ENCODE measurements at regions not wholly inside any gene's neighbourhood (a gene's known extent, or its start where the extent isn't known, plus 50 kb on each side); places are given as distances from the start of the nearest gene placed in this dataset.

DNA sequence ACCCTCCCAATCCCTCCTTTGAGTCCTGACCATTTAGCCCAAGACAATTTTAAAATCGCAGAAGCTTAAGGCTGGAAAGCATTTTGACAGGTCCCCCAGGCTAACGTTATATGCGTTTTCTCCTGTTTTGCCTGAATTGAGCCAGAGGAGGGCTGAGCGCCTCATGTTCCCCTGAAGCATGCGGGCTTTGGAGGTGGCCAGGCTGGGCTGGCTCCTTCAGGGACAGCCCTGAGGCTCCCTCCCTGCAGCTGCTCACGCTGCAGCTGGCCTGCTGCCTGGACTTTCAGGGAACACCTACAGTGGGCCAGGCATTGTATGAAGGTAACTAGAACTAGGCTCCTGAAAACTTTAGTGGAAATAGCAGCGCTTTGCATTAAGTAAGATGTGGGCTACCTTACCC is 179.2 kb downstream of the ACKR3 start:
- DNase-seq = no peak

- DNase-seq = no peak
Measured at GRCh38 chr2:236749346-236749745, 179.7 kb downstream of the ACKR3 start.

DNA sequence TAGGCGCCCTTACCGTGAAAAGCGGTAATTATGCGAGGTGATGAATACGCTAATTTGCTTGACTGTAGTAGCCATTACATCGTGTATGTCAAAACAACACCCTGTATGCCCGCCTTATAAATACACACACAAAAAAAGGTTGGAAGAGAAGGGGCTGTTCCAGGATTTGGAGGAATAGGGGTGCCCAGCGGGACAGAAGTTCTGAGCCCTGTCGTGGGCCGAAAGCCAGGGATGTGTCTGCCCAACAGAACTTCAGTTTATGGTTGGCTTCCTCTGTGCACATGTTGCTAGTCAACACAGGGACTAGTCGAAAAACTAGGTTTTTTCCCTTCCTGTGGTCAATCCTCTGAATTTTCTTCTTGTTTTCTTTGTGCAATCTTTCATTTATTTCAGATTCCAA is 182.5 kb downstream of the ACKR3 start:
- DNase-seq = no peak

GRCh38 chr2:236753606-236754270 is 184.1 kb downstream of the ACKR3 start:
- no peak for DNase-seq

DNA sequence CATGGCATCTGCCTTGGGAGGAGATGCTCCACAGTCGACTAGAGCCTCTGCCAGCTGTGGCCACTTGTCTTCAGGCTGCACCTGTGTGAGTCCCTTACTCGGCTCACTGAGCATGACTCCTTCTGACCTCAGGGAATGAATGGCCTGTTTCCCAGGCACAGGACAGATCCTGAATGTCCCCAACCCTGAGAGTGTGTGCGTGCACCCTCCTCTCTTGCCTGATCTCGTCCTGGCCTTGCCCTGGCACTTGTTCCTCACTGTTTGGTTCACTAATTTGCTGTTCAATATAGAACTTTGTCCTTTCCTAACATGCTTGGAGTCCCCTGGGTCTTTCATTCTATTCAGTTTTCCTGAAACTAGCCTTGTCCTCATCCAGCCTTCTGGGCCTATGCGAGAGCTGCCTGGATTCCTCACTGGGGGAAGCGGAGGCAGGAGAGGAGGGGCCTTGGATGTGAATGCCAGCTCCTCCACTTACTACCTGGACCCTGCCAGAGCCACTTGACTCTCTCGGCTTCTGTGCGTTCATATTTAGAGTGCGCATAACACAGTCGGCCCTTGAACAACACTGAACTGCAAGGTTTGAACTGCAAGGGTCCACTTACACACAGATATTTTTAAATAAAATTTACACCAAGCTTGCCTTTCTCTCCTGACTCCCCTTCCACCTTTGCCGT is 184.8 kb downstream of the ACKR3 start:
- DNase-seq = no peak

GRCh38 chr2:236755278-236755840 is 185.7 kb downstream of the ACKR3 start:
- no peak for DNase-seq

- DNase-seq = no peak
Measured at GRCh38 chr2:236758406-236758805, 188.8 kb downstream of the ACKR3 start.

DNA sequence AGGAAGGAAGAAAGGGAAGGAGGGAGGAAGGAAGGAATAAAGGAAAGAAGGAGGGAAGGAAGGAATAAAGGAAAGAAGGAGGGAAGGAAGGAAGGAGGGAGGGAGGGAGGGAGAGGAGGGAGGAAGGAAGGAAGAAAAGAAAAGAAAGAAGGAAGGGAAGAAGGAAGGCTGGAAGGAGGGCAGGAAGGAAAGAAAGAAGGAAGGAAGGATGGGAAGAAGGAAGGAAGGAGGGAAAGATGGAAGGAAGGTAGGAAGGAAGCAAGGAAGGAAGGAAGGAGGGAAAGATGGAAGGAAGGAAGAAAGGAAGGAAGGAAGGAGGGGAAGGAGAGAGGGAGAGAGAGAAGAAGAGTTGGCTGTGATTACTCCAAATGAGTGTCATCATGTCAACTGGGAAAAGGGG is 190.6 kb downstream of the ACKR3 start:
- DNase-seq = no peak

DNA sequence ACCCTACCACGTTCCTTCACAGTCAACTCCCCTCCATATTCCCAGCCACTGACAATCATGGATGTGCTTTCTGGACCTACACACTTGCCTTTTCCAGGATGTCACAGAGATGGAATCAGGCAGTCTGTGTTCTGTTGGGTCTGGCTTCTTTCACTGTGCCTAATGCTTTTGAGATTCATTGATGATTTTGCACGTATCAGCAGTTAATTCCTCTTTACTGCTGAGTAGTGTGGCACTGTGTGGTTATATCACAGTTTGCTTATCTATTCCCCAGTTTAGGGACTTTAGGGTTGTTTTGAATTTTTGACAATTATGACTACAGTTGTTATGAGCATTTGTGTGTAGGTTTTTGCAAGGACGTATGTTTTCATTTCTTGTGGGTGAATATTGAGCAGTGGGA is 191.7 kb downstream of the ACKR3 start:
- no peak for DNase-seq

DNA sequence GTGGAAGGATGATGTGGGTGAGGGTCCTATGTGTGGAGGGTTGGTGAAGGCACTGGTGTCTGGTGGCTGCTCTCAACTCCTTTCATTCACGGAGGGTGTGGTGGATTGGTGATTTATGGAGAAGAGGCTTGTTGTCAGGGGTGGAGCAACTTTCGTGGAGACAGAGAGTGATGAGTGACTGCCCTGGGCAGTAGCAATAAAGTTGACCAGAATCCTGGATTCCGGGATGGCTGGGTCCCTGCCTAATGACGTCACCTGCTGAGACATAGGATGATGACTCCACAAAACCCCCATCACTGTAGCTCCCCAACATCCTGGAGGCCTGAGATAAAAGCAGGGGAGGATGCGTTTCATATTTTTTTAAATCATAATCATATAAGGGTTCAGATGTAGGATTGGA is 193.0 kb downstream of the ACKR3 start:
- no peak for DNase-seq

- no peak for DNase-seq
Measured at GRCh38 chr2:236763857-236764256, 194.2 kb downstream of the ACKR3 start.

- no peak for DNase-seq
Measured at GRCh38 chr2:236764716-236765115, 195.1 kb downstream of the ACKR3 start.

GRCh38 chr2:236765478-236765877 is 195.9 kb downstream of the ACKR3 start:
- no peak for DNase-seq

GRCh38 chr2:236766850-236767249 is 197.2 kb downstream of the ACKR3 start:
- no peak for DNase-seq

DNA sequence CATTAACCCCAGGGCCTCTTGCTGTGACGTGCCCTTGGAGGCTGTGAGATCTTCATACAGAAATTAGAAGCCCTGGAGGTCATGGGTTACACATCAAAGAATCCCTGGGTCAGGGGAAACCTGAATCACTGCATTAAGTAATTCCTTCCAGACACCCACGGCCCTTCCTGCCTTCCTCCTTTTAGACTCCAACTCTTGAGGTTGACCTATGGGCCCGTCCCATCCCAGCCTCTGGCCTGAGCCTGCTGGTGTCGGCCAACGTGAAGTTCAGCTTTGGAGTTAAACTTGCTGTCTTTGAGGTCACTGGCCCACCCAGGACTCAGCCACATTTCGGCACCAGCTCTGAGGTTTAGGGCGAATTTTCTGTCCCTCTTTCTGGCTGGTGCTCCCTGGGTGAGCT is 198.3 kb downstream of the ACKR3 start:
- no peak for DNase-seq

DNA sequence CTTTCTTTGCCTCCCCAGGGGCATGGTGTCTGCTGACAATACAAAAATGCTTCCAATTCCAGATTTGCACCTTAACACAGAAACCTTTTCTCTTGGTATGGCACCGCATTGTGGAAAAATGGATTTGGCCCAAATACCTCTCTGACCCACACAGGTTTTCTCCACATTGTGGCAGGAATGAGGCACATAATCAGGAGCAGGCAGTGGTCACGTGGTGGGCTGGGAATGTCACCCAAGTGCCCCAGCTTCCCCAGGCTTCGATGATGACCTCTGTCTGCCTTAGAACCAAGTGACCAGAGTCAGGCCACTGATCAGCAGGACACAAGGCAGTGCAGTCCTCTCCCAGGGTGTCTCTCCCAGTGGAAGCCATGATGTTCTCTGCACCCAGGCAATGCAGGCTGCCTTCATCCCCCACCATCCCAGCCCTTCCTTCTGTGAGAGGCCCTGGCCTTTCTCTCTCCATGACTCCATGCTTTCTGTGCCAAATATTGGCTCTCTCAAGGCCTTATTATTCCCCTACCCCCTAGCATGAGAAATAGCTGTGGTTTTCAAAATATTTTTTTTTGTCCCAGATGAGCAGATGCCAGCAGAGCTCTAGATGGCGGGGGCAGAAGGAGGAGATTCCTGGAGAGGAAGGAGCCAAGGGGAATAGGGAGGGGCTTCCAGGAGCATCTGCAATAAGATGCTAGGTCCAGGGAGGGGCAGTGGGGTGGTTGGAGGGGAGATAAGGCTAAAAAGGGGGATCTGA is 198.9 kb downstream of the ACKR3 start:
- no peak for DNase-seq

DNA sequence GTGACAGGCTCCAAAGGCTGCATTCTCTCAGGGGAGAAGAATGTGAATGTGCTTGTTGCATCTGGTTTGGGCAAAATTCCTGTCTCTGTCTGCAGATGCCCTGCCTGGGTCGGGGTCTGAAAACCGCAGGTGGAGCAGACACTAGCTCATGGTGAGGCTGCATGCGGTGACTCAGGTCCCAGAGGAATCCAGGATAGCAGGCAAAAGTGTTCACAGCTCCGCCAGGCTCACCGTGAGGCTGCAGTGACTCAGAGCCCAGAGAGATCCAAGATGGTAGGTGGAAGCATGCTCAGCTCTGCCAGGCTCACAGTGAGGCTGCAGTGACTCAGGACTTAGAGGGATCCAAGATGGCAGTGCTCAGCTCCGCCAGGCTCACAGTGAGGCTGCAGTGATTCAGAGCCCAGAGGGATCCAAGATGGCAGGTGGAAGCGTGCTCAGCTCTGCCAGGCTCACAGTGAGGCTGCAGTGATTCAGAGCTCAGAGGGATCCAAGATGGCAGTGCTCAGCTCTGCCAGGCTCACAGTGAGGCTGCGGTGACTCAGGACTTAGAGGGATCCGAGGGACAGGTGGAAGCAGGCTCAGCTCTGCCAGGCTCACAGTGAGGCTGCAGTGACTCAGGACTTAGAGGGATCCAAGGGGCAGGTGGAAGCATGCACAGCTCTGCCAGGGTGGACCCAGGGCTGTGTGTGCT is 200.5 kb downstream of the ACKR3 start:
- no peak for DNase-seq

GRCh38 chr2:236772220-236772837 is 202.7 kb downstream of the ACKR3 start:
- DNase-seq = no peak

- no peak for DNase-seq
Measured at GRCh38 chr2:236773206-236773605, 203.6 kb downstream of the ACKR3 start.

- DNase-seq = no peak
Measured at GRCh38 chr2:236774171-236774570, 204.5 kb downstream of the ACKR3 start.

GRCh38 chr2:236775511-236775910 is 205.9 kb downstream of the ACKR3 start:
- DNase-seq = no peak

DNA sequence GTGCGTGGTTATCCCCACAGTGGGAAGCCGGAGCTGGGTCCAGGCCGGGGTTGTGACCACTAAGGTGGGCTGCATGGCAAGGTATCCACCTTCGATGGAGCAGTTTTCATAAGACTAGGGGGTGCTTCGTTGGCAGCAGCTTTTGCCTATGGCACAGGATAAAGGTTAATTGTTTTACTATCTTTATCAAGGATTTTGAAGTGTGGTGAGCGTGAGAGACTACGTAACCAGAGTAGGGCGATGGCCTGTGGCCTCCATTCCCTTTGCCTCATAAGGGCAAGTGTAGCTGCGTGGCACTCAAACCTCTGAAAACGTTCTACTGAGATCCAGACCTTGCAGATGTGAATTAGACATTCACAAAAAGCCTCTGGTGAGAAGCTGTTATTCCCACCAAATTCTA is 206.6 kb downstream of the ACKR3 start:
- DNase-seq = no peak

All from activated effector memory CD4-positive, alpha-beta T cell treated with anti-CD3 and anti-CD28 coated beads, Interleukin-2, amount 50 U/mL, for 16 hours (primary cell).